Stimulated activated naive CD4-positive, alpha-beta T cell (primary cell): ENCODE measurements at regions not wholly inside any gene's neighbourhood (a gene's known extent, or its start where the extent isn't known, plus 50 kb on each side); places are given as distances from the start of the nearest gene placed in this dataset.
"Not testable (repeated sequence)": the region's sequence is repeated elsewhere in the genome, so short reads cannot be mapped to it uniquely, and the experiment has no call there.

Experiments used
- DNase-seq, 6 experiments: peaks; one replicate each; lab custom pipeline; 2025; lab: John Stamatoyannopoulos, UW

DNA sequence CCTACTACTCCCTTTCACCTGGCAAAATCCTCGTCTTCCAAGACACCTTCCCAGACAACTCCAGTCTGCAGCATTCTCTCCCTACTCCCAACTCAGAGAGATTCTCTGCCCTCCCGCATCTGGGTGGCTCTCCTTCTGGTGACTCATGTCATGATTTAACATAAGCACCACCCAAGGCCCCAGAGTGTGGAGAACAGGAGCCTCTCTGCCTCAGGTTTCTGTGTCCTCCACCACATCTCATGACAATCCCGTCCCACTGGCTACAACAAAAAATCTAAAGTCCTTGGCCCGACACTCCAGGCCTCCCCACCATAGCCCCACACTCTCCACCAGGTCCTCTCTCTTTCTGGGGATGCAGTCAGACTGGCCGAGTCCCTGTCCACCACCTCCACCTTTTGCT lies 197.1 kb downstream of the BCL11A start:
- no peak for DNase-seq

DNA sequence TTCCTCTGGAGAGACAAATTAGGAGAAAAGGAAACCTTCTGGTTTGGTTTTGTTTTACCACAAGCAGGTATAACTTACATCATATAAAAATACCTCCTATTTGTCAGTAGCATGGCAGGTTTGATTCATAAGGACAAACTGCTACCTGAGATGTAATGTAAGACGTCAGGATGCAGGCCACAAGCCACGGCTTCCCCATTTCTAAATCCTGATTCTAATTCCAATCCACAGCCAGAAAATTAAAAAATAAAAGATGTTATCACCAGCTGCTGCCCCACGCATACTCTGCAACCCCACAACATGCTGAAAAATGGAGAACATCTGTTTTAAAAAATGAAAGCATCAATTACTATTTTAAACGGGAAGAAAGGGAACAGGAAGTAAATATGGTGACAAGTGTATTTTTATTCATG lies 197.6 kb downstream of the BCL11A start:
- no peak for DNase-seq

DNA sequence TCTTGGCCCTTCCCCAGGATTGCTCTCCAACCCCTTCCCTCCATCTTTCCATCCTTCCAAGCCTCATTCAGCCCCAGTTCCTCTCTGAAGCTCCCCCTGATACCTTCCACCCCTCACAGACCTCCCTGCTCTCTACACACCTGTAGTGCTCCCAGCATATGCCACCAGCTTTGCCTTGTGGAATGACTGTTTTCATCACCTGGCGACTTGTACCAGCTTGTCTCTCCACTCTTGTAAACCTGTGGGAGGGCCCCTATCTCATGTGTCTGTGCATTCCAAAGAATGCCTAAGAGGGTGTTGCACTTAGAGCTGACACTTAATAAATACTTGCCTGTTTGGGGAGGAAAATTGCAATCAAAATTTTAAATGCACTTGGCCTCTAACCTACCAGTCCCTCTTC lies 198.7 kb downstream of the BCL11A start:
- DNase-seq = no peak

DNA sequence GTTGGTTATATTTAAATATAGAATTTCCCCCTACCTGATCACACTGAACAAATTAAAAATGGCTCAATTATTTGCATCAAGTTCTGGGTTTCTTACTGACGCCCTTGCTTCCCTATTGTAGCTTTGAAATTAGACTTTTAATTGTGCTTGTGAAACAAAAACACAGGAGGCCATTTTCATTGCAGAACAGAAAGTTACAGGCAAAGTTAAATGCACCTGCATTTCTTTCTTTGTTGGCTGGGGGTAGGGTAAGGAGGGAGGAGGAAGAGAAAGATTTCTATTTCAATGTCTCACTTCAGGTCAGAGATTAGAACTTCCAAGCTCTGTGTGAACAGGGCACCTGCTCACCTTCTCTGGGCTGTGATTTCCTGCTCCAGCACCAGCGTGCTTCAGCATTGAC lies 199.6 kb downstream of the BCL11A start:
- DNase-seq = no peak

DNA sequence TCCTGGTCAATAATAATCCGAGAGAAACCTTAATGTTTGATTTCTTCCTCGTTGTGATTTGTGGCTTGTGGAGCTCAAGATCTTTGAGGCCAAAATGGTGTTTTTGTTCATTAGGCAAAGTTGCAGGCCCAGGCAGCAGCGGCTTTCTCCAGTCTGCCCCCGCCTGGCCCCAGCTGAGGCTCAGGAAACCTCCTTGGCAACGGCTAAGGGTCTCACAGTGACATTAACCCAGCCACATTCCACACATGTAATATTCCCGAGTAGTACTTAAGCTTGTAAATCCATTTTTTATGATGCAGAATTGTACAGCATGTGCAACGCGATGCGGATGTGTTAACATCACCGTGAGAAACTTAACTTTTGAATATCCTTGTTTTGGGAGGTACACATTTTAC lies 200.1 kb downstream of the BCL11A start:
- no peak for DNase-seq

DNA sequence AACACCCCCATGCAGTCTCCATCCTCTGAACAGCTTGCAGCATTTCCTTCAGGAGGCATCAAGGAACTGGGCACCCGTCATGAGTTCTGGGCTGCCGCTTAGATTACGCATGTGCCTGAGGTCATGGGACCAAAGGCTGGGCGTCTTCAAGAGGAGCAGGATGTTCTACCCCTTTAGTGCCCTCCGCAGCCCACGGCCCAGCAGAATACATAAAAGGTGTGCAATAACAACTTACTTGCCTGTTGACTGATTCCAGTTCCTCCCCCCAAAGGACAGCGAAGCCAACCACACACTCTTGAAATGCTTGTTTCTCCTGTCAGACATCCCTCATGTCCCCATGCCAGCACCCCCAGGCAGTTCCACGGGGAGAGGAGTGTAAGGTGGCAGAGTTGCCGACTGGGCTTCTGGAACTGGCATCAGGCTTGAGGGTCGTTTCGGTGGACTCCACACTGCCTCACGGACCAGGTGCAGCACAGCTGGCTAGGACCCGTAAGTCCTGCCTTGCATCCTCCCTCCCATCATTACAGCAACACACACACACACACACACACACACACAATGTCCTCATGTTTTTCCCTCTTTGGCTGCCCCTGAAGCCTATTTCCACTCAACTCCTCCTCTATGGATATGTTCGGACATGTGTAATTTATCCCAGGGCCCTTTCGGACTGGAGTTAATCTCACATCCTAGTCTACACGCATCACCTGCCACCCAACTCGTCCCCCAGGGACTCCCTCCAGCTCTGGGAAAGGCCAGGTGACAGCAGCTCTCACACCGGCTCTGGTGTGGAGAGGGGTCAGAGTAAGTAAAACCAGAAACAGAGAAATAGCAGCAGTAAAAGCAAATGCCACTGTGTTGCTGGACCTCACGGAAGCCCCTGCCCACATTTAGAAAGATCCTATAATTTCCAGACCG lies 200.7 kb downstream of the BCL11A start:
- no peak for DNase-seq

DNA sequence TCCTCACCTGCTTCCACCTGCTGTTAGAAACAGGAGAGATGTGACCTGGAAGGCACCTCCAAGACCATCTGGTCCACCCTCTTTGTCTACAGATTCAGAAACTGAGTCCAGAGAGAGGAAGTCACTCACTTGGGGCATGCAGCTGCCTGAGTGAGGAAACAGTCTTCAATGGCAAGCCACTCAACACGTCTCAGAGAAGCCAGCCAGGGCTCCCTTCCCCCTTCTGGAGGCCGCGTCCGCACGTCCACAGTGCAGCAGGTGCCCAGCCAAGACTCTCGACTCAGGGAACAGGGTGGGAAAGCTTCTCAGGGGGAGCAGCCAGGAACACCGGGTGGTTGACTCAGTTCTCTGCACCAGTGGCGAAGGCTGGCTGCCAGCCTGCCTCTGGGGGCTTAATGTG lies 201.7 kb downstream of the BCL11A start:
- no peak for DNase-seq

DNA sequence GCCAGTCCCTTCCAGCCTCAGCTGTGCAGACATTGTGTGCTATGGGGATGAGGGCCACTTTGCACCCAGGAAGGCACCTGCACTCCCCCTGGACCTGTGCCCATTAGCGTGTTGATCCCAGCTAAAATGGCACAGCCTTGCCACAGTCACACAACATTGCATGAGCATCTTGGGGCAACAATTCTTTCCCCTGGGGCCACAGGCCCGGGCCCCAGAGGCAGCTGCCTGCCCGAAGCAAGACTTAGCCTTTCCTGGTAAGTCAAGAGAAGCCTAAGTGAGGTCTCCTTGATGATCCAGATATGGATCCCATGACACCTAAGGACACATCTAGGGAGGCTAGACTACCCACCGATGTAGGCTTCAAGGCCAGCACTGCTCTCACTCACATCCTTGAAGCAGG lies 202.1 kb downstream of the BCL11A start:
- DNase-seq = no peak

DNA sequence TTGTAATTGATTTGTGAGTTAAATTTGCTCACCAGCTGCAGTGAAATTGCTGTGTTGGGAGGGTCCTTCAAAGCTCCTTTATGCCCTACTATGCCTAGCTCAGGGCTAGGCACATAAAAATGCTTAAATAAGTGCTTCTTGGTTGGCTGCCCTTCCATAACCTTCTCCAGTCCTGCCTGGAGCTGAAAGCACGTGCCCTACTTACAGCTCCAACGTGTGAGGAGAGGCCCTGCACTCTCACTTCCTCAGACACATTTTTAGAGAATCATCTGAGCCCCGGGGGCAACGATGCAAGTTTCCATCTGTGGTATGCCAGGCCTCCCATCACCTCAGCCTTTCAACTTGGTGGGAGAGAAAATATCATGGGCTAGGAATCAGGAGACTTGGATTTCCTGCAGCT lies 202.7 kb downstream of the BCL11A start:
- no peak for DNase-seq

DNA sequence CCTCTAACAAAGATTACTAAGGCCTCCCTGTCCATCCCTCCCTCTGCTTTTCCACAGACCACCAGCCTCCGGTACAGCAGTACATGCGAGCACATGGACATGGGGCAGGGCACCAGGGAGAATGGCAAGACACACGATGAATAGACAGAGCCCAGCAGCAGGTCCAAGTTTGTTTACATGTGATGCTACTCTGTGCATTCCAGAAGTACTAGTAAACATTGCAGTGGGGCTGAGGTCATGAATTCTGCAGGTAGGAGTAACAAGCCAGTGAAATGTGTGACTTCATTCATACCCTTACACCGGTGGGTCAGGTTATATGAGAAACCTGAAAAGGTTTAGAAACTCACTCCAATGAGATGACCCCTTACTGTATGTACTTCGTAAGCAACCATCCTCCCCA lies 205.7 kb downstream of the BCL11A start:
- no peak for DNase-seq

DNA sequence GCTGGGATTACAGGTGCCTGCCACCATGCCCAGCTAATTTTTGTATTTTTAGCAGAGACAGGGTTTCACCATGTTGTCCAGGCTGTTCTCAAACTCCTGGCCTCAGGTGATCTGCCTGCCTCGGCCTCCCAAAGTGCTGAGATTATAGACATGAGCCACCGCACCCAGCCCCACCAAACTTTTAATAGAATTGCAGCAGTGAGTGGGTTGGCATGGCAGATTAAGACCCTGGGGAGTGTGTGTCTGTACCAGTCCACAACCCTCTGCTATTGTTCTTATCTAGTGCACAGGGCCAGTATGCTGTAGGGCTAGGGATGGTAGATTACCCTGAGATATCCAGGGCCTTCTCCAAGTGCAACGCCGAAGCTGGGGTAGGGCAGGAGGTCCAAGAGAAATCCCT lies 211.0 kb downstream of the BCL11A start:
- not testable (repeated sequence) for DNase-seq

DNA sequence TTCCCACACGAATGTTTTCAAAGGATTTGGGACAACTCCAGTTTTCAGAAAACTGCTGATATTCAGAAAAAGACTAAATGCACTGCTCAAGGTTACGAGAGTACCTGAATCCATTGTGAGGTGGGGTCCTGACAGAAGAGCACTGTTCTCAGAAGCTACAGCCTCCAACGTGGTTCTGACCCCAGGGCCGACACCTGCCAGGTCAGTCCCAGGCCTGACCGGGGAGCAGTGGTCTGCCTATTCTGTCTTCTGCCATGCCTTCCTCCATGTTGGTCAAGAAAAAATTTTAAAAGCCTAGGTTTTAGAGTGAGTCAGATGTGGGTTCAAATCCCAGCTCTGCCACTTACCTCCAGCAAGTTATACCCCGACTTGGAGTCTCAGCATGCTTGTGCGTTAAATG lies 212.3 kb downstream of the BCL11A start:
- no peak for DNase-seq

DNA sequence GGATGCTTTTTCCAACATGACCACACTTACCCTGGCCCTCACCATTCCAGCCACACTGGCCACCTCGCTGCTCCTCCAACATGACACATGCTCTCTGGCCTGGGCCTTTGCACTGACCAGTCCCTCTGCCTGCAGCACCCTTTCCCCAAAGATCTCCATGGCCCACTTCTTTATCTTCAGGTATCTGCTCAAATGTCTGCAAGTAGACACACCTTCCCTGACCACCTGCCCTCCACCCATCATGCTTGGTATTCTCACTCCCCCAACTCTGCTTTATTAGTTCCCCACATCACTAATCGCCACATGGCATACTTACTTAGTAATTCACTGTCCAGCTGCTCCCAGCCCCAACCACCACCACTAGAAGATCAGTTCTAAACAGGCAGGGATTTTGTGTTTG lies 214.2 kb downstream of the BCL11A start:
- no peak for DNase-seq

DNA sequence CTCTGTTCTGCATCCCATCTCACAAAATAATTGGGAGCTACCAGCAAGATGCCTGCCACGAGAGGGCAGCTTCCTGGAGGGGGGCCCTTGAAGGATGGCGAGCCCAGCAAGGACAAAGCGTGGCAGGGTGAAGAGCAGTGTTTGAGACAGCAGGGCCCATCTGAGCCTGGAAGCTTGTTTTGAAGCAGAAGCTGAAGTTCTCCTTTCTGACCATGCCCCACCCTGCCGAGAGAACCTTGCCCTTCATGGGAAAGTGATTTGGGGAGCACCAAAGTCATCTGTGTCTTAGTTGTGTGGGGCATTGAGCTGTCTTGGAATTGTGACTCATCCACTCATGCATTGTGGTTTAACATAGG lies 216.3 kb downstream of the BCL11A start:
- no peak for DNase-seq

DNA sequence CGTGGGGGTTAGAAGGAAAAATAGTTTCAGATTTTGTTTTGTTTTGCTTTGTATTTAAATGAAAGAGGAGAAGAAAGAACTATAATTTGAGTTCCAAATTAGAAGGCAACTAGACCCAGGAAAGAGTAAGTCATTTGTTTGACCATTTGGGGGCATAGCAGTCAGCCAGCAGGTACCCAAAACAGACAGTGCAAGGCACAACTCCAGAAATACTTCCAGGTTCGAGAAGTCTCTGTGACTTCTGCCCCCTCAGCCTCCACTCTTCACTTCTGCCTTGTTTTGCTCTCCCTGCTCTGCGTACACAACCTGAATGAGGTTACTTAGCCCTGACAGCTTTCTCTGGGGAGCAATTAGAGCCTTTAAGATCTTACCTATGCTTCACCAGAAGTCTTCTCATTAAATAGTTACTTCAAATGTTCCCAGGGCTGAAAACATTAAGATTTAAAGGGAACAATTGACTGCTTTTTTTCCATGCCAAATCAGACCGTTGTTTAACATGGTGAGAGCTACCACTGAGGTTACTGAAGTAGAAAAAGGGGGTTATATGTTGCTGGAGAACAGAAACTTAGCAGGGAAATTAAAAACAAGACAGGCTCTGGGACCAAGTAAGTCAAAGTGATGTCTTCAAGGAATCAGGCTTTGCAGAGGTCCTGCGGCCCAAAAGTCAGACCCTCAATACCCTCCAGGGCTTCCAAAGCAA lies 216.9 kb downstream of the BCL11A start:
- DNase-seq = no peak

DNA sequence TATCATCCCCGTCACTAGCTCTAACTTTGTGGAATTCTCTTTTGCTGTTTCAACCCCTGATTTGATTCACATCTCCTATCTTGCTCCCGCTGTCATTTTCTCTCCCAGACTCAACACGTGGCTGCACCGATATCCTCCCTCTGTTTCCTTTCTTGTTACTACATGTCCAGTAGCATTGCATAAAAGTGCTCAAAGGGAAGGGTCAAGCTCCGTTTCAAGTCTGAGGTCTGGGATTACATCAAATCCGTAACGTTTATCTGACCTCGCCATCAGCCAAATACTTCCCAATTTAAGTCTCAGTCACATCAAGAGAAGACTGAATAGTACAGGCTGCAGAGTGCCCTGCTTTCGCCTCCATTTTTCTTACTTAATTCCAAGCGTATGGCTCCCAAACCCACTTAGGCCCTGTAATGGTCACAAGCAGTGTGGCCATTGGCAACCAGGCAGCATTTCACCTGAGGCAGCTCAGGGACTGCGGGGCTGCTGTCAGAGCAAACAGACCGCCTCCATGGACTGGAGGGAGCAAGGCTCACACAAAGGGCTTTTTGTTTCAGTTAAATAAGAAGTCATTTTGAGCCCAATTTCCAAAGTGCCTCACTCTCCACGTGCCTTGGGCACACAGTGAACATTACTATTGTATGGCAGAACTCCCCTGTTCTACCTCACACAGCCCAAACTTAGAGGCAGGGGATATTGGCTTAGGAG lies 217.8 kb downstream of the BCL11A start:
- no peak for DNase-seq

DNA sequence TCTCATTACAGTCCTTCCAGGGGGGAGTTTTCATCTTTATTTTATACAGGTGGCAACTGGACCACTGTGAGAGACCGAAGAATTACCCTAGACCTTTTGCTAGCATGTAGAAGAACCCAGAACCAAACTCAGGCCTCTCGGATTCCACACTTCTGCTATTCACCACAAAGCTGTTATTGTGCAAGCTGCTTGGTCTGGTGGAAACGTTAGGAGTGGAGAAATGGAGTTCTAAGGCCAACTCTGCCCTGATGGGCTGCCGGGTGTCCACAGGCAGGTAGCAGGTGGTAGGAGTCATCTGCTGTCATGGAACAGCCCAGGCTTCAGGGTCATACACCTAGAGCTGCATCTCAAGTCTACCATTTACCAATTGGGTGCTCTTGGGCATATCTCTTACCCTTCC lies 218.8 kb downstream of the BCL11A start:
- no peak for DNase-seq

DNA sequence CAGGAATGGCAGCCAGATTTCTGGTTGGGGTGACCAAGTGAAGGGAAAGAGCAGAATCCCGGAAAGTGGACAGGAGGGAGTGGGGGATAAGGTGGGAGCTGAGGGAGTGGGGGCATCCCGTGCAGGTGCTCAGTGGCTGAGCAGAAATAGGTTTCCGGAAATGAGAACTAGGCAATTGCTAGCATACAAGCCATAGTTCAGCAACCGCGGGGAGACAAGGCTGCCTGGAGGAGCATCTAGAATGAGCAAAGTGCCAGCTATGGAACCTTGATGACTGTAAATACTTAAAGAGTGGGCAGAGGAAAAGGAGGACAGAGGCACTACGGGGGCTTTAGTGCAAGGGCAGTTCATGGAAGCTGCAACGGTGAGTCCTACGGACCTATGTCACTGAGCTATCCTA lies 220.2 kb downstream of the BCL11A start:
- no peak for DNase-seq

DNA sequence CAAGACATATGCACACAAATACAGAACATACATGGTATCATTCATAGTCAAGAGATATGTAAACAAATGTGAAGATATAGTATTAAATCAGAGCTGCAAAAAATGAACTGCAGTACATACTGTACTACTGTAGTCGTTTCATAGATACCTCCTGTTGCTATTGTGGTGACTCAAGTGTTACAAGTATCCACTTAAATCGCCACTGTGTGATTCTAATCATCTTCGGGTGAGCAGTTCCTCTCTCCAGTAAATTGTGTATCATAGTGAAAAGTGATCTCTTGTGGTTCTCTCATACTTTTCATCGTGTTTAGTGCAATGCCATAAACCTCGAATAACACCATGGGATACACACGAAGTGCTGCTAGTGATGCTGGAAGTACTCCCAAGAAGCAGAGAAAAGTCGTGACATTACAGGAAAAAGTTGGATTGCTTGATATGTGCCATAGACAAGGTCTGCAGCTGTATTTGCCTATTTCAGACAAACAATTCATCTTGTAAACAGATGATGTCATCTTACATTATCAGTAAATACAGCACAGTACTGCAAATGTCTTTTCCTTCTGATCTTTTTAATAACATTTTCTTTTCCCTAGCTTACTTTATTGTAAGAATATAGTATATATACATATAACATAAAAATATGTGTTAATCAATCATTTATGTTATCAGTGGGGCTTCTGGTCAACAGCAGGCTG lies 222.2 kb downstream of the BCL11A start:
- DNase-seq = no peak

DNA sequence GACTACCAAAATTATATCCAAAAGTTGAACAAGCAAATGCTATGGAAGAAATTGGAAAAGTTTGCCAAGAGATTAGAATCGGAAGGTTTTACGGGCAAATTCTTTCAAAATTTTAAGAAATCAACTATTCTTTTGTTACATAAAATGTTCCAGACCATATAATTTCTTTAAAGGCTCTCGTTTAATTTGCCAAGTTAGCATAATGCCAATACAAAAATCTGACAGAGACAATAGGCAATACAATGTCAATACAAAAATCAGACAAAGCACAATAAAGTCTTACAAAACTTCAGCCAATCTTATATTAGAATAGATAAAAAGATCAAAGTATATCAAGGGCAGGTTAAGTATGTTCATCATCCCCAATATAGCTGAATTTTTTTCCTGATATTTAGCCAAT lies 224.2 kb downstream of the BCL11A start:
- no peak for DNase-seq

DNA sequence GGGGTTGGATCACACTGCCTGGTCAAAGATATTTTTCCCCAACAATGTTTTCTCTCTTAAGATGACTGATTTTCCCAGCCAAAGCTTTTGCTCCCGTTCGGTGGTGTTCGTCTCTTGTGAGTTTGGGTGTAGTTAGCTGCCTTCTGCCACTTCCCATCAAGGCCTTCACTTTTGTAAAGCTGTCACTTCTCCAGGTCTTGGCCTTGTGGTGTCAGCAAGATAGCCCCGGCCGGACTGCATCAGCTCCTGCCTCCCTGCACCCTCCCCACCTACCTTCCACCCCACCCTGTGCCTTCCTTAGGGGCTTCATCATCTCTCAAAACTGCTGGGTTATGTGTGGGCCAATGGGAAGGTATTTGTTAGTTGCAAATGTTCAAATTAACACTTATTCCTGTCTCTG lies 228.9 kb downstream of the BCL11A start:
- DNase-seq = no peak

DNA sequence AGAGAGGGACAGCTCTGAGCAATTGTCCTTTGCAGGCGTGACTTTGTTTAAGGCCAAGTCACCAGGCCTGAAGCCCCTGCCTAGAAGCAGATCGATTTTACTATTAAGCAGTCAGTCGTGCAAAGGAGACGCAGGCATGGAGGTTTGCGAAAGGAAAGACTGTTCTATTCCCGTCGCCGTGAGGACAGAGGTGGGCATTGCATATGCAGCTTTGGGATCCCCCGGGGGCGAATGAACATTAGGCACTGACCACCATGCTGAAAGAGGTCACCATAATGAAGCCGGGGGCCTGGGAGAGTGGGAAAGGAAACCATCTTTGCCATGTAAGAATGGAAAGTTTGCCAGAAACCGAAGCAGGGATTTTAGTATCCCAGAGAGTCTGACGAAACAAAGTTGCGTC lies 231.6 kb downstream of the BCL11A start:
- DNase-seq = no peak
